22Rv1 (cell line): ENCODE measurements at regions not wholly inside any gene's neighbourhood (a gene's known extent, or its start where the extent isn't known, plus 50 kb on each side); places are given as distances from the start of the nearest gene placed in this dataset.

Source experiments
- H3K27ac ChIP-seq: fragments of 450-650 bp; 2 replicates; pipeline ENCODE4 v1.5.1; 2017
- ZFX ChIP-seq: fragments of 450-650 bp; IDR thresholded peaks from 2 replicates; pipeline ENCODE4 v1.6.1; 2017; ENCODE audit warnings: antibody characterized with exemption, borderline replicate concordance
- TF ChIP-seq, protein P1 (sequence below): fragments of 450-650 bp; IDR thresholded peaks from 2 replicates; pipeline ENCODE4 v1.5.1; 2017; ENCODE audit warnings: mild to moderate bottlenecking

DNA sequence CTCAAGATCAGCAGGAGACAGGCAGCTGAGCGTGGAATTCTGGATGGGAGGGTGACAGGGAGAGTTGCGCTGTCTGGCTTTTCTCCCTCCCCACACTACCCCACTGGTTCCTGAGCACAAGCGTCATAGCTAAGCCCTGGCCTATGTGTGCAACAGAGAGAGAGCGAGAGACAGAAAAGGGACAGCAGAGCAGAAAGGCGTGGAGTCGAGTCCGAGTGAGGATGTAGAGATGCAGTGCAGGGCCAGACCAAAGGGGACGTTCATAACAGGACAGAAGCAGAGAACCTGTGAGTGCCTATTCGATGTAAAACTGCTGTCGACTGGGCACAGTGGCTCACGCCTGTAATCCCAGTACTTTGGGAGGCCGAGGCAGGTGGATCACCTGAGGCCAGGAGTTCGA, 94.0 kb upstream of the TMEM45B start:
- TF ChIP-seq ZFX, result no peak
- TF ChIP-seq, protein P1, sequence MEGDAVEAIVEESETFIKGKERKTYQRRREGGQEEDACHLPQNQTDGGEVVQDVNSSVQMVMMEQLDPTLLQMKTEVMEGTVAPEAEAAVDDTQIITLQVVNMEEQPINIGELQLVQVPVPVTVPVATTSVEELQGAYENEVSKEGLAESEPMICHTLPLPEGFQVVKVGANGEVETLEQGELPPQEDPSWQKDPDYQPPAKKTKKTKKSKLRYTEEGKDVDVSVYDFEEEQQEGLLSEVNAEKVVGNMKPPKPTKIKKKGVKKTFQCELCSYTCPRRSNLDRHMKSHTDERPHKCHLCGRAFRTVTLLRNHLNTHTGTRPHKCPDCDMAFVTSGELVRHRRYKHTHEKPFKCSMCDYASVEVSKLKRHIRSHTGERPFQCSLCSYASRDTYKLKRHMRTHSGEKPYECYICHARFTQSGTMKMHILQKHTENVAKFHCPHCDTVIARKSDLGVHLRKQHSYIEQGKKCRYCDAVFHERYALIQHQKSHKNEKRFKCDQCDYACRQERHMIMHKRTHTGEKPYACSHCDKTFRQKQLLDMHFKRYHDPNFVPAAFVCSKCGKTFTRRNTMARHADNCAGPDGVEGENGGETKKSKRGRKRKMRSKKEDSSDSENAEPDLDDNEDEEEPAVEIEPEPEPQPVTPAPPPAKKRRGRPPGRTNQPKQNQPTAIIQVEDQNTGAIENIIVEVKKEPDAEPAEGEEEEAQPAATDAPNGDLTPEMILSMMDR, result no peak
- no peak overlapping the region for H3K27ac ChIP-seq

DNA sequence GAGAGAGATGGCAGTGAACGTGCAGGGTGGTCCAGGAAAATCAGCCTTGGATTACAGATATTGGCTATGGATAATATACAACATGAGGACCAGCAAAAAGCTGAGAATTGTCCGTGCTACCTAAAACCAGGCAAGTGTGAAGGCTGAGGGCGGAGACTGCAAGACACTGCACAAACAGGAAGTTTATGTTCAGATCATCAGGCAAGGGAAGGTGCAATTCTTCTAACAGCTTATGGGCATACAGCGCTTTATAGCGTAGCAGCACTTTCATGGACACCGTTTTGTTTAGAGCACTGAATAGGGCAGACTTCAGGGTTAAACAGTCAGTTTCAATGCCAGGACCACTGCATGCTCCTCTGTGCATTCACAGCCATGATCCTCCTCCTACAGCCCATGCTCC, 93.1 kb upstream of the TMEM45B start:
- TF ChIP-seq ZFX, result no peak
- TF ChIP-seq, protein P1, result no peak
- H3K27ac ChIP-seq, result no peak overlapping the region

GRCh38 chr11:129723146-129723760, 92.4 kb upstream of the TMEM45B start:
- TF ChIP-seq, protein P1, result no peak
- H3K27ac ChIP-seq, result no peak overlapping the region

- TF ChIP-seq ZFX, result no peak
- TF ChIP-seq, protein P1, result no peak
- no peak overlapping the region for H3K27ac ChIP-seq
Observed at GRCh38 chr11:129723761-129724162, 91.9 kb upstream of the TMEM45B start.

- no peak overlapping the region for H3K27ac ChIP-seq
- TF ChIP-seq, protein P1, result no peak
- TF ChIP-seq ZFX, result no peak
Observed at GRCh38 chr11:129724866-129725265, 90.8 kb upstream of the TMEM45B start.

DNA sequence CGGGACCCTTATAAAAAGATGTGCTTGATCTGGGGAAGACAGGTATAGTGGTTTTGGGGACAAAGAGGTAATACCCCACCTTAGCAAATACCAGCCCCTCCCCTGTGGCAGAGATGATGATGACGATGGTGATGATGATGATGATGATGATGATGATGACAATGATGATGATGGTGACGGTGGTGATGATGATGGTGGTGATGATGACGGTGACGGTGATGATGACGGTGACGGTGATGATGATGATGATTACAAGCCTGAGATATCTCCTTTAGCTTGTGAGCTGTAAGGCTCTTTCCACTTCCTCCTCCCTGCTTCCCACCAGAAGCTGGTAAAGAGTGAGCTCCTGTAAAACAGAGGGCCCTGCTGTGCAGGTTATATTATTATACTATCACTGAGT, 89.5 kb upstream of the TMEM45B start:
- no peak for TF ChIP-seq ZFX
- TF ChIP-seq, protein P1, result no peak
- H3K27ac ChIP-seq, result no peak overlapping the region

DNA sequence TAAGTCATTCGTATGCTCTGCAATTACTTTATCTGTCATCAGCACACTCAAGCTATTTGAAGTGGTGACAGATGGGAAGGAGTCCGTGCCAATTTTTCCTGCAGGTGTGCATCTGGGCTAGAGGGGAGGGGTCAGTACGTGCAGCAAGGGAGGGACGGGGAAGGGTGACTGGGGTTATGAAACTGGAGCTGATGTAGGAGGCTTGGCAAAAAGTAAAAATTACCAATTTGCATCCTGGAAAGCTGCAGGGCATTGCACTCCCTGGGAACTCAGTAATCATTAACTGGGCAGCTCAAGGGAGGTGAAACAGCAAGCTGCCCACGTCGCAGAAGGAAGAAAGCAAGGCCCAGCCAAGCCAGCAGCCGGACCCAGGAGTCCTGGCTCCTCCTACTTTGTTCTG, 87.1 kb upstream of the TMEM45B start:
- TF ChIP-seq ZFX, result no peak
- TF ChIP-seq, protein P1, result no peak
- H3K27ac ChIP-seq, result no peak overlapping the region
